OCI-LY3 (cell line): ENCODE measurements at regions not wholly inside any gene's neighbourhood (a gene's known extent, or its start where the extent isn't known, plus 50 kb on each side); places are given as distances from the start of the nearest gene placed in this dataset.
"Not testable (repeated sequence)": the region's sequence is repeated elsewhere in the genome, so short reads cannot be mapped to it uniquely, and the experiment has no call there.

Experiments used
- H2AFZ ChIP-seq: fragments of 200-600, 300-600 bp; shearing (Covaris generic); 2 replicates; pipeline ENCODE4 v1.6.0; 2014; ENCODE audit warnings: antibody characterized with exemption, low read depth, low read length
- H3K27ac ChIP-seq: fragments of 200-600, 300-600 bp; sonication (generic); 2 replicates; pipeline ENCODE4 v1.5.1; 2014; ENCODE audit warnings: mild to moderate bottlenecking, low read length, moderate library complexity, mixed read lengths
- H3K27me3 ChIP-seq: fragments of 200-600, 300-600 bp; sonication (generic); 2 replicates; pipeline ENCODE4 v1.6.1; 2014; ENCODE audit warnings: low read depth, low read length, mixed read lengths
- H3K36me3 ChIP-seq: fragments of 200-600, 300-600 bp; sonication (generic); replicated peaks from 2 replicates; pipeline ENCODE3; 2014; ENCODE audit warnings: low read depth, low read length, mixed read lengths
- H3K4me1 ChIP-seq: fragments of 300-600, 200-600 bp; sonication (generic); 2 replicates; pipeline ENCODE4 v1.6.1; 2014; ENCODE audit warnings: low read length, mixed read lengths
- H3K4me2 ChIP-seq: fragments of 200-600, 300-600 bp; sonication (generic); 2 replicates; pipeline ENCODE4 v1.6.1; 2014; ENCODE audit warnings: low read length, mixed read lengths
- H3K4me3 ChIP-seq: fragments of 300-600, 200-600 bp; sonication (generic); 2 replicates; pipeline ENCODE4 v1.5.1; 2014; ENCODE audit warnings: antibody characterized with exemption, mild to moderate bottlenecking, low read length, moderate library complexity
- H3K79me2 ChIP-seq: fragments of 300-600, 200-600 bp; shearing (Covaris generic); 2 replicates; pipeline ENCODE4 v1.6.1; 2014; ENCODE audit warnings: mild to moderate bottlenecking, low read length, mixed read lengths
- H3K9ac ChIP-seq: fragments of 300-600, 200-600 bp; shearing (Covaris generic); 2 replicates; pipeline ENCODE4 v1.6.0; 2014; ENCODE audit warnings: mild to moderate bottlenecking, low read length, moderate library complexity
- H3K9me3 ChIP-seq: fragments of 200-600, 300-600 bp; shearing (Covaris generic); 2 replicates; pipeline ENCODE4 v1.6.1; 2014; ENCODE audit warnings: low read length, mixed read lengths; ENCODE audit not compliant: insufficient read depth
- H4K20me1 ChIP-seq: fragments of 200-600, 300-600 bp; sonication (generic); 2 replicates; pipeline ENCODE4 v1.6.1; 2016; ENCODE audit warnings: low read length, mixed read lengths; ENCODE audit not compliant: insufficient read depth
- EZH2phosphoT487 ChIP-seq: fragments of 200-600 bp; shearing (Covaris generic); IDR thresholded peaks from 2 replicates; pipeline ENCODE4 v1.6.1; 2018; ENCODE audit warnings: antibody characterized with exemption, mixed run types, low read depth
- TF ChIP-seq, protein P1 (sequence below): fragments of 200-600, 300-600 bp; sonication (generic); IDR thresholded peaks from 2 replicates; pipeline ENCODE4 v1.5.1; 2014; ENCODE audit warnings: antibody characterized with exemption, low read length, low read depth

DNA sequence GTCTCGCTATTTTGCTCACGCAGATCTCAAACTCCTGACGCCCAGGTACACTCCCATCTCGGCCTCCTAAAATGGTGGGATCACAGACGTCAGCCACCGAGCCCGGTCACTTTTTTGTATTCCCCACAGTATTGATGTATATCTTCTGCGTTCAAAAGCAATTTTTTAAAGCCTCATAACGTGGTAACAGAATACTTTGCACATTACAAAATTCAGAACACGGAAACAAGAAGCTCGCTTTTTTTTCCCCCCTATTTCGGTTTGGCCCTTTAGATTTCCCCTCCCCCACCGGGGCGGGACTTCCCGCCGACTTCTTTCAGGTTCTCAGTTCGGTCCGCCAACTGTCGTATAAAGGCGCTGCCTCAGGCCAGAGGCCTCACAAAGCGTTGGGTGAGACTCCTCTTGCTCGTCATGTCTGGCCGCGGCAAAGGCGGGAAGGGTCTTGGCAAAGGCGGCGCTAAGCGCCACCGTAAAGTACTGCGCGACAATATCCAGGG lies 88.4 kb downstream of the OR2B2 start:
- H2AFZ ChIP-seq, H3K79me2 ChIP-seq, H3K9me3 ChIP-seq, H3K27me3 ChIP-seq, H4K20me1 ChIP-seq, H3K36me3 ChIP-seq: not testable (repeated sequence)
- H3K4me2 ChIP-seq = peak overlapping the region; percentile 69
- peak overlapping the region; percentile 54 for H3K4me3 ChIP-seq
- peaks cover 15% of the 10 kb centered on the region; the same call in 1 of the 2 replicates for H3K4me1 ChIP-seq
- peak overlapping the region; percentile 100 for H3K27ac ChIP-seq
- peak overlapping the region; percentile 66 for H3K9ac ChIP-seq

DNA sequence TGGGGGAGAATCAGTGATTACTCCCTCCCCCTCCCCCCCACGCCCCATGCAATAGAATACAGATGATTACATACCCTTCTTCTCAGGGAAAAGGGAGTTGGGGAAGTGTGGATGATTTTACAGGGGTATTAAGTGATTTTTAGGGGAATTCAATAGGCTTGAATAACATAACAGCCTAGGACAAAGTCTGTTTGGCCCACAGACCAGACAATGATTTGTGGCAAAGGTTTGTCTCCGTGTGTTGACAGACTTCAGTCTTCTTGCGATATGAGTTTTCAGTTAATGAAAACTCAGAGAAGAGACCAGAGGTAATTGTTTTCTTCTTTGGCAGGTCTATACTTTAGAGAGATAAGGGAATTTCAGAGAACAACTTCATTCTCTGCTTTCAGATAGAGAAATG lies 95.3 kb downstream of the OR2B2 start:
- no peaks in the 10 kb centered on the region for H3K79me2 ChIP-seq
- H4K20me1 ChIP-seq = no peaks in the 10 kb centered on the region
- no peak overlapping the region for H3K4me3 ChIP-seq
- no peak overlapping the region for H3K9ac ChIP-seq
- H3K4me1 ChIP-seq = peaks cover 38% of the 10 kb centered on the region
- no peak overlapping the region for H3K4me2 ChIP-seq
- peak overlapping the region; percentile 99 for H3K27ac ChIP-seq
- H3K36me3 ChIP-seq = no peaks in the 10 kb centered on the region
- H2AFZ ChIP-seq = no peak overlapping the region
- peaks cover 3% of the 10 kb centered on the region; the same call in 1 of the 2 replicates for H3K9me3 ChIP-seq
- no peaks in the 10 kb centered on the region for H3K27me3 ChIP-seq
- TF ChIP-seq EZH2phosphoT487 = no peak
- TF ChIP-seq, protein P1, sequence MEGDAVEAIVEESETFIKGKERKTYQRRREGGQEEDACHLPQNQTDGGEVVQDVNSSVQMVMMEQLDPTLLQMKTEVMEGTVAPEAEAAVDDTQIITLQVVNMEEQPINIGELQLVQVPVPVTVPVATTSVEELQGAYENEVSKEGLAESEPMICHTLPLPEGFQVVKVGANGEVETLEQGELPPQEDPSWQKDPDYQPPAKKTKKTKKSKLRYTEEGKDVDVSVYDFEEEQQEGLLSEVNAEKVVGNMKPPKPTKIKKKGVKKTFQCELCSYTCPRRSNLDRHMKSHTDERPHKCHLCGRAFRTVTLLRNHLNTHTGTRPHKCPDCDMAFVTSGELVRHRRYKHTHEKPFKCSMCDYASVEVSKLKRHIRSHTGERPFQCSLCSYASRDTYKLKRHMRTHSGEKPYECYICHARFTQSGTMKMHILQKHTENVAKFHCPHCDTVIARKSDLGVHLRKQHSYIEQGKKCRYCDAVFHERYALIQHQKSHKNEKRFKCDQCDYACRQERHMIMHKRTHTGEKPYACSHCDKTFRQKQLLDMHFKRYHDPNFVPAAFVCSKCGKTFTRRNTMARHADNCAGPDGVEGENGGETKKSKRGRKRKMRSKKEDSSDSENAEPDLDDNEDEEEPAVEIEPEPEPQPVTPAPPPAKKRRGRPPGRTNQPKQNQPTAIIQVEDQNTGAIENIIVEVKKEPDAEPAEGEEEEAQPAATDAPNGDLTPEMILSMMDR = no peak

DNA sequence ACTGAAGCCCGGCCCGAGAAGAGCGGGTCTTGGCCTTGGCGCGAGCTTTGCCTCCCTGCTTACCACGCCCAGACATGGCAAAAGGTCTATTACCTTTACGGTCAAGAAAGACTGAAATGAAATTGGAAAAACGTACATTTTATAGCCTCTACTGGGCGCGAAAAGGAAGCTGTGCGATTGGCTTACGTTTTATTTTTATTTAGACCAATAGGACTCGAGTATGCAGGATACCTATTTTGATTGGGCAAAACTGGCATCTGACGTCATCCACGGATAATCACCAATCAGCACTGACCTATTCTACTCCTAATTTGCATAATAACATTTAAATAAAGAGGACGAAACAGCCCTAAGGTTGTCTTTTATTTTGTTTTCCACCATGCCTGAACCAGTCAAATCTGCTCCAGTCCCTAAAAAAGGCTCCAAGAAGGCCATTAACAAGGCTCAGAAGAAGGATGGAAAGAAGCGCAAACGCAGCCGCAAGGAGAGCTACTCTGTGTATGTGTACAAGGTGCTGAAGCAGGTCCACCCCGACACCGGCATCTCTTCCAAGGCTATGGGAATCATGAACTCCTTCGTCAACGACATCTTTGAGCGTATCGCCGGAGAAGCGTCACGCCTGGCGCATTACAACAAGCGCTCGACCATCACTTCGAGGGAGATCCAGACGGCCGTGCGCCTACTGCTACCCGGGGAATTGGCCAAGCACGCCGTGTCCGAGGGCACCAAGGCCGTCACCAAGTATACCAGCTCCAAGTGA lies 97.4 kb downstream of the OR2B2 start:
- Histone ChIP-seq H3K4me3 (peak overlapping the region; percentile 72), H3K36me3 (no peaks in the 10 kb centered on the region), H3K4me2 (peak overlapping the region; percentile 80), H3K27me3 (no peaks in the 10 kb centered on the region), H3K9me3 (peaks cover 3% of the 10 kb centered on the region; the same call in 1 of the 2 replicates), H4K20me1 (no peaks in the 10 kb centered on the region), H3K4me1 (peaks cover 41% of the 10 kb centered on the region), H2AFZ (no peak overlapping the region), H3K79me2 (no peaks in the 10 kb centered on the region; the same call in 1 of the 2 replicates), H3K9ac (peak overlapping the region; percentile 81), H3K27ac (peak overlapping the region; percentile 99)
- TF ChIP-seq, protein P1 = no peak
- no peak for TF ChIP-seq EZH2phosphoT487

DNA sequence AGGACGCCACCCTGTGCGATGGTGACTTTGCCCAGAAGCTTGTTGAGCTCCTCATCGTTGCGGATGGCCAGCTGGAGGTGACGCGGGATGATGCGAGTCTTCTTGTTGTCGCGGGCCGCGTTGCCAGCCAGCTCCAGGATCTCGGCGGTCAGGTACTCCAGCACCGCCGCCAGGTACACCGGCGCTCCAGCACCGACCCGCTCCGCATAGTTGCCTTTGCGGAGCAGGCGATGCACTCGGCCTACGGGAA lies 97.9 kb downstream of the OR2B2 start:
- H4K20me1 ChIP-seq, H2AFZ ChIP-seq, H3K27me3 ChIP-seq, H3K36me3 ChIP-seq, H3K9me3 ChIP-seq, H3K79me2 ChIP-seq: not testable (repeated sequence)
- Histone ChIP-seq H3K27ac (peak overlapping the region; percentile 99), H3K4me1 (peaks cover 40% of the 10 kb centered on the region), H3K4me2 (peak overlapping the region; percentile 68), H3K4me3 (peak overlapping the region; percentile 69), H3K9ac (peak overlapping the region; percentile 81)

DNA sequence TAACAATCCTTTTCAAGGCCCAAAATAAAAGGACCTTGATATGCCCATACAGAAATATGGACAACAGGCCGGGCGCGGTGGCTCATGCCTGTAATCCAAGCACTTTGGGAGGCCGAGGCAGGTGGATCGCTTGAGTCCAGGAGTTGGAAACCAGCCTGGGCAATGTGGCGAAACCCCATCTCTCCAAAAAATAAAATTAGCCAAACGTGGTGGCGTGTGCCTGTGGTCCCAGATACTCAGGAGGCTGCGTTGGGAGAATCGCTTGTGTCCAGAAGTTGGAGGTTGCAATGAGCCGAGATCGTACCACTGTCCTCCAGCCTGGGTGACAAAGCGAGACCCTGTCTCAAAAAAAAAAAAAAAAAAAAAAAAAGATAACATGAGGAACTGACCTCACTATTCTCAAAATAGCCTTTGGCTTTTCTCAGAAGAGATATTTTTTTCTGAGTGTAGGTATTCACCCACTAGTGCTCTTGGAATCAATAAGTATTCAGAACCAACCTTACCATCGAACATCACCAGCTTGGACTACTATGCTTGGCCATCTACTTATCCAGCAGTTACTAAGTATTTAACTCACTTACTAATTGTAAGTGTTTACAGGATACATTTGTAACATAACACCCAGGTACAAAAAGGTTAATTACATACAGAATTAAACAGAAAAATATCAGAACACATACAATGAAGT lies 99.2 kb downstream of the OR2B2 start:
- Histone ChIP-seq H3K4me1 (peaks cover 48% of the 10 kb centered on the region), H3K27me3 (no peaks in the 10 kb centered on the region), H2AFZ (no peak overlapping the region), H3K4me2 (peak overlapping the region; percentile 68), H3K9ac (peak overlapping the region; percentile 81), H3K79me2 (no peaks in the 10 kb centered on the region; the same call in 1 of the 2 replicates), H3K27ac (peak overlapping the region; percentile 99), H3K36me3 (no peaks in the 10 kb centered on the region), H3K9me3 (peaks cover 2% of the 10 kb centered on the region; the same call in 1 of the 2 replicates), H3K4me3 (peak overlapping the region; percentile 69), H4K20me1 (no peaks in the 10 kb centered on the region)
- TF ChIP-seq, protein P1 = no peak
- no peak for TF ChIP-seq EZH2phosphoT487
